ENCODE measurements at regions not wholly inside any gene's neighbourhood (a gene's known extent, or its start where the extent isn't known, plus 50 kb on each side); places are given as distances from the start of the nearest gene placed in this dataset.

GRCh38 chr13:85379433-85379832 is 419.8 kb downstream of the SLITRK6 start:
- DNase-seq (ENCODE audit: low read depth) = no peak
- no peak overlapping the region for H3K4me3 ChIP-seq (ENCODE audit: low read depth, low read length)
- TF ChIP-seq CTCF (IDR thresholded peaks at IDR 0.05; ENCODE audit: control insufficient read depth, extremely low read depth, insufficient read depth) = no peak

- H3K4me3 ChIP-seq (ENCODE audit: low read depth, low read length) = no peak overlapping the region
- no peak for DNase-seq (ENCODE audit: low read depth)
- no peak for TF ChIP-seq CTCF (IDR thresholded peaks at IDR 0.05; ENCODE audit: control insufficient read depth, extremely low read depth, insufficient read depth)
These were observed 421.4 kb downstream of the SLITRK6 start for GRCh38 chr13:85377783-85378182.

- peak; percentile 88 for DNase-seq (ENCODE audit: low read depth)
- H3K4me3 ChIP-seq (ENCODE audit: low read depth, low read length) = no peak overlapping the region
- TF ChIP-seq CTCF (IDR thresholded peaks at IDR 0.05; ENCODE audit: control insufficient read depth, extremely low read depth, insufficient read depth) = no peak
These were observed 425.9 kb downstream of the SLITRK6 start for GRCh38 chr13:85373322-85373721.

- no peak for DNase-seq (ENCODE audit: low read depth)
- no peak overlapping the region for H3K4me3 ChIP-seq (ENCODE audit: low read depth, low read length)
- TF ChIP-seq CTCF (IDR thresholded peaks at IDR 0.05; ENCODE audit: control insufficient read depth, extremely low read depth, insufficient read depth) = no peak
These were observed 428.0 kb downstream of the SLITRK6 start for GRCh38 chr13:85371254-85371653.

- DNase-seq (ENCODE audit: low read depth) = no peak
- no peak for TF ChIP-seq CTCF (IDR thresholded peaks at IDR 0.05; ENCODE audit: control insufficient read depth, extremely low read depth, insufficient read depth)
- H3K4me3 ChIP-seq (ENCODE audit: low read depth, low read length) = no peak overlapping the region
These were observed 430.5 kb downstream of the SLITRK6 start for GRCh38 chr13:85368686-85369085.

- DNase-seq (ENCODE audit: low read depth) = no peak
- no peak overlapping the region for H3K4me3 ChIP-seq (ENCODE audit: low read depth, low read length)
- TF ChIP-seq CTCF (IDR thresholded peaks at IDR 0.05; ENCODE audit: control insufficient read depth, extremely low read depth, insufficient read depth) = no peak
These were observed 431.3 kb downstream of the SLITRK6 start for GRCh38 chr13:85367887-85368286.

- DNase-seq (ENCODE audit: low read depth) = no peak
- no peak overlapping the region for H3K4me3 ChIP-seq (ENCODE audit: low read depth, low read length)
- no peak for TF ChIP-seq CTCF (IDR thresholded peaks at IDR 0.05; ENCODE audit: control insufficient read depth, extremely low read depth, insufficient read depth)
These were observed 432.3 kb downstream of the SLITRK6 start for GRCh38 chr13:85366759-85367417.

All from LNCaP clone FGC (cell line).